Kidney tubule cell (primary cell): ENCODE measurements at regions not wholly inside any gene's neighbourhood (a gene's known extent, or its start where the extent isn't known, plus 50 kb on each side); places are given as distances from the start of the nearest gene placed in this dataset.

Experiments used
- DNase-seq: peaks from one replicate; pipeline ENCODE4 v3.0.0-alpha.2; 2018; ENCODE audit warnings: low spot score

GRCh38 chr1:25001125-25001915 is 71.2 kb upstream of the RUNX3 start:
- no peak for DNase-seq

DNA sequence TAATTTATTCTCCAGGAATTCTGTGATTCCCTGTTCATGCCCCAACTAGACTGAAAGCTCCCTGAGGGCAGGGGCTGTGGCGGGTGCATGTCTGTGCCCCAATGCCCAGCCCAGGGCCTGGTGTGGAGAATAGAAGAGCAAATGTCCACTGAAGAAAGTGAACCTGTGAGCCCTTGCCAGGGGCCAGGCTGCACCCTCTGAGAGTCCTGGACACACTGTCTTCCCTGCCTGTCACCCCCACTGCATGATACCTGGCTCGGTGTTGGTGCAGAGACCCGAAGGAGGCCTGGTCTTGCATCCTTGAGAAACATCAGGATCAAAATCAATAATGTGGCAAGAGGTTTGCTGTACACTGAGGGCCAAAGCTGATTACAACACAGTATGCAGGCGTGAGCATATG is 69.8 kb upstream of the RUNX3 start:
- DNase-seq = no peak

- no peak for DNase-seq
These were observed 69.3 kb upstream of the RUNX3 start for GRCh38 chr1:24999426-24999825.

GRCh38 chr1:24998563-24999245 is 68.6 kb upstream of the RUNX3 start:
- no peak for DNase-seq

GRCh38 chr1:24996983-24997893 is 67.2 kb upstream of the RUNX3 start:
- DNase-seq = no peak

DNA sequence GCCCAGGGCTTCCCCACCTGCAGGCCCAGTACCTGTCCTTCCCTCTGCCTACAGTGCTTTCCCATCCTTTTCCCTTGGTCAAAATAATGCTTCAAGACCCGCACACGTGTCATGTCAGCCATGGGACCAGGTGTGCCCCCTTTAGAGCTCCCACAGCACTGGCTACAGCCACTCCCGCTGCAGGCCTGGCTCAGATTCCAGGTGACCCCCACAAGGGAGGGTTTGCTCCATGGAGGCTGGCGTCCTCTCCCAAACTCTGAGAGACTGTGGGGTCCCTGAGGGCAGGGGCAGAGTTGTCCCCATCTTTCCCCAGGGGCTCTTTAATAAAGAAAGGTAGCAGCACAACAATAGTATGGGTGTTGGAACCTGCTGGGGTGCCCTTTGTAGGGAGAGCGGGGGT is 66.4 kb upstream of the RUNX3 start:
- no peak for DNase-seq

DNA sequence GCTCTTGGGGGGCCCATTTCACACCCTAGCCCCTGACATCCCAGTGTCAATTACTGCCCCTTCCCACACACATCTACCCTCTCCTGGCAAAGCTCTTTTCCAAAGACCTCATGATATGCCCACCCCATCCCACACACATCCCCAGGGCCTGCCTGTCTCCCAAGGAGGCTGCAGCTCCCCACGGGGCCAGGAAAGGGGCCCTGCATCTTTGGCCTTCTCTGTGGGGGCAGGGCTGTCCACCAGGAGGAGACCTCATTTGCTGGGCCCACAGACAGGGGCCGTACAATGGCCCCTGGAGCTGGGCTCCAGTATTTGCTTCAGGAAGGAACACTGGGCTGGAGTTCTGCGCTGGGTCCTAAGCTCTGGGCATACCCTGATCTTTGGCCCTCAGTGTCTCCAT is 65.6 kb upstream of the RUNX3 start:
- DNase-seq = no peak

GRCh38 chr1:24995140-24995539 is 65.1 kb upstream of the RUNX3 start:
- DNase-seq = no peak

- DNase-seq = no peak
These were observed 64.0 kb upstream of the RUNX3 start for GRCh38 chr1:24993871-24994580.

DNA sequence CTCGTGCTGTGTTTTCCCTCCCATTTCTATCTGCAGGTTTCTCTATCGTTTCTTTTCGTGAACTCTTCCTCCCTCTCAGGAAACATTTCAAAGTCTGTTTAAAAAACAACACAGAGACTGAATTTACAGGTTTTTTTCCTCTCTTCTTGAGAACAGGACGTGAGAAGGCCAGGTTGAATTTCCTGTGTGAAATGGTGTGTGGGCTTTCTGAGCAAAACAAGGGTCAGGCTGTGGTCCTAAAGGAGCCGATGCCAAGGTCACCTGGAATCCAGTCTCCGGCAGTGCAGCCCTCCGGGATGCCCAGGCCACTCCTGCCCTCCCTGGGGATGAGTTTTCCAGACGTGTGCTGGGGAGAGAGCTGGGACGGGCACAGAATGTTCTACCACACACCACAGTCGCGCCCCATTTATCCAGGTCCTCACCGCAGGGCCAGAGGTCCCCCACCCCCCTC is 62.7 kb upstream of the RUNX3 start:
- DNase-seq = no peak

DNA sequence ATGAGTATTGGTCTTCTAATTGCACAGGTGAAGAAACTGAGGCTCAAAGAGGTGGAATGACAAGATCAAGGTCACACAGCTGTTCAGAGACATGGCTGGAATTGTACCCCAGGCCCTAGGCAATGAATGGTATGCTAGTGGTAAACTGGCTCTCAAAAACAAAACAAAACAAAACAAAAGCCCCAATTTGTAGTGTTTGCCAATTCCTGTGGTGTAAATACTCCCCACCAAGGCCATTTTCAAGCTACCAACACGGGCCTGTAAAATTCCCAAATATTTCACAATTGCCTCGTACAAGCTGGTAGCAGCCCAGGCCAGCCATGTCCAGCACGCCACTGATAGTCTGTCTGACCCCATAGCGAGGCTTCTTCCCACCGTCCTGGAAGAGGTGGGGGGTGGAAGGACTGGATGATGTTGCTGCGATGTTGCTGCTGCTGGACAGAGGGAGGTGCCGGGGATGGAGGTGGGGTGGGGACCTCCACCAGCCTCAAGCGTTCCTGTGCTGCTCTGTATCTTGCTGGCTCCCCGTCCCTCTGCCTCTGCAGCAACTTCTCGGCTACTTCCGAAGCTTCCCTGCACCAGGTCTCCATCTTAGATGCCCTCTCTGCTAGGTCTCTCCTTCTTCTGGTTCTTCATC is 62.2 kb upstream of the RUNX3 start:
- DNase-seq = no peak

DNA sequence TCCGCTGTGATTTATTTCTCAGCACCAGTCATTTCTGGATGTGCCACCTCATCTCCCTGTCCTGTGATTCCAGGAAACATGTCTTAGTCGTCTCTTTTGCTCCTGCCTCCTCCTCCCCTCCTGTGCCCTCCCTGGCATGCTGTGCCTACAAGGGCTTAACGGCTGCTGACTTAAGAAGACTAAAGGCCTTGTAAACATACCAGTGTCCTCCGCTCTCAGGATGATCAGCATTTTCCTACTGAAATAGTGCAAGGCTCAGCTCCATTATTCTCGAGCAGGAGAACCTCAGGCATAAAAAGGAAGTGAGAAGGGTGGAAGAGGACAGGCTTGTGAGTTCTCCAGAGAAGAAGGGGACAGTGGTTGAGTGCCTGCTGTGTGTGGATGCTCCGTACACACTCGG is 61.6 kb upstream of the RUNX3 start:
- DNase-seq = no peak

GRCh38 chr1:24990779-24991641 is 60.9 kb upstream of the RUNX3 start:
- DNase-seq = no peak

GRCh38 chr1:24990136-24990535 is 60.1 kb upstream of the RUNX3 start:
- no peak for DNase-seq

DNA sequence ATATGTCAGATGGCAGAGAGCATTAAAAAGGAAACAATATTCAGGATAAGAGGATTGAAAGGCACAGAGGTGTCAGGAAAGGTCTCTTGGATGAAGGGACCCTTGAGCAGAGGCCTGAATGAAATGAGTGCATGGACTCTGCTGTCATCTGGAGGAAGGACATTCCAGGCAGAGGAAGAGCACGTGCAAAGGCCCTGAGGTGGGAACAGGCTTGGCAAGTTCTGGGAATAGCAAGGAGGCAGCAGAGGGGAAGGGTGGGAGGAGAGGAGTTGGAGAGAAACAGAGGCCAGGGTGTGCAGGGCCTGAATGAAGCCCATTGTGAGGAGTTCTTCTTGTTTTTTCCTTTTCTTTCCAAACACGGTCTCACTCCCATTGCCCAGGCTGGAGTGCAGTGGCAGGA is 59.0 kb upstream of the RUNX3 start:
- DNase-seq = no peak

DNA sequence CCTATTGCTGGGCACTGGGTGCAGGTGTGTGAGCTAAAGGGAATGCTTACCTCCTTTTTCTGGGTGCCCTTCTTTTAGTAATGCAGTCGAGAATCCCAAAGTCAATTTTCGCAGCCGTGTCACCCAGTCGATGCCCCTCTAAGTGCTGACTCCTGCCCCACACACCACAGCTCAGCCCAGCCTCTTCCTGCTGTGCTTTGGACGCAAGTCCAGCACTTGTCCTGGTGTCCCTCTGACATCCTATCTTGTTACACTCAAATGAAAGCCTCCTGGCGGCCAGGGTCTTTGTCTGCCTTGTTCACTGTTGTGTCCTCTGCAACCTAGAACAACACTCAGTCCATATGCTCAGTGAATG is 58.5 kb upstream of the RUNX3 start:
- DNase-seq = no peak

- no peak for DNase-seq
These were observed 57.9 kb upstream of the RUNX3 start for GRCh38 chr1:24987875-24988557.

DNA sequence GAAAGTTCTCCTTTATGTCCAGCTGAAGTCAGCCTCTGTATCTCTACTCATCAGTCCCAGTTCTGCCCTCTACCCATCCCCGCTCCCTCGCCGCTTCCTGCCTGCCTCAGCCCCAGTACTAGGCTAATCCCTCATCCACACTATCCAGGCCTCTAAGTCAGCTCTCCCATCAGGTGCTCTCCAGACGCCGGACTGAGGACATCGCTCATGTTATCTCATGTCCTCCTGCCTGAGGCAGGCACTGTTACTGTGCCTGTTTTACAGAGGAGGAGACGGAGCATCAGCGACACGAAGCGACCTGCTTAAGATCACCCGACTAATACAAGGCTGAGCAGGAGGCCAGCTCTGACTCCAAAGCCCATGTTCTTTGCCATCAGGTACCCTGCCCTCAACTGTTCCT is 57.3 kb upstream of the RUNX3 start:
- no peak for DNase-seq

GRCh38 chr1:24986372-24986965 is 56.4 kb upstream of the RUNX3 start:
- DNase-seq = no peak

- DNase-seq = no peak
These were observed 55.7 kb upstream of the RUNX3 start for GRCh38 chr1:24985737-24986136.
